Type B pancreatic cell (in vitro differentiated cells): ENCODE measurements at regions not wholly inside any gene's neighbourhood (a gene's known extent, or its start where the extent isn't known, plus 50 kb on each side); places are given as distances from the start of the nearest gene placed in this dataset.

Experiments used
- DNase-seq: peaks from one replicate; pipeline ENCODE4 v3.0.0; 2021; ENCODE audit warnings: mixed read lengths; ENCODE audit not compliant: unreplicated experiment; ENCODE audit errors: extremely low spot score
- H3K27ac Mint-ChIP-seq: 2 replicates; pipeline ENCODE4 v1.8.0; 2021; ENCODE audit warnings: mild to moderate bottlenecking, mixed read lengths
- H3K27me3 Mint-ChIP-seq: 2 replicates; pipeline ENCODE4 v1.8.0; 2021; ENCODE audit warnings: mixed read lengths
- H3K36me3 Mint-ChIP-seq: 2 replicates; pipeline ENCODE4 v1.8.0; 2021; ENCODE audit warnings: mixed read lengths
- H3K4me1 Mint-ChIP-seq: one replicate; pipeline ENCODE4 v1.8.0; 2021; ENCODE audit warnings: mixed read lengths; ENCODE audit not compliant: unreplicated experiment
- H3K4me3 Mint-ChIP-seq: 2 replicates; pipeline ENCODE4 v1.8.0; 2021; ENCODE audit warnings: mild to moderate bottlenecking, mixed read lengths
- H3K9me3 Mint-ChIP-seq: 2 replicates; pipeline ENCODE4 v1.8.0; 2021; ENCODE audit warnings: mixed read lengths
- CTCF ChIP-seq: fragments of 200-600 bp; sonication (generic); conservative IDR thresholded peaks from 2 replicates; pipeline ENCODE4 v1.5.0; 2021; ENCODE audit warnings: antibody characterized with exemption, mild to moderate bottlenecking

DNA sequence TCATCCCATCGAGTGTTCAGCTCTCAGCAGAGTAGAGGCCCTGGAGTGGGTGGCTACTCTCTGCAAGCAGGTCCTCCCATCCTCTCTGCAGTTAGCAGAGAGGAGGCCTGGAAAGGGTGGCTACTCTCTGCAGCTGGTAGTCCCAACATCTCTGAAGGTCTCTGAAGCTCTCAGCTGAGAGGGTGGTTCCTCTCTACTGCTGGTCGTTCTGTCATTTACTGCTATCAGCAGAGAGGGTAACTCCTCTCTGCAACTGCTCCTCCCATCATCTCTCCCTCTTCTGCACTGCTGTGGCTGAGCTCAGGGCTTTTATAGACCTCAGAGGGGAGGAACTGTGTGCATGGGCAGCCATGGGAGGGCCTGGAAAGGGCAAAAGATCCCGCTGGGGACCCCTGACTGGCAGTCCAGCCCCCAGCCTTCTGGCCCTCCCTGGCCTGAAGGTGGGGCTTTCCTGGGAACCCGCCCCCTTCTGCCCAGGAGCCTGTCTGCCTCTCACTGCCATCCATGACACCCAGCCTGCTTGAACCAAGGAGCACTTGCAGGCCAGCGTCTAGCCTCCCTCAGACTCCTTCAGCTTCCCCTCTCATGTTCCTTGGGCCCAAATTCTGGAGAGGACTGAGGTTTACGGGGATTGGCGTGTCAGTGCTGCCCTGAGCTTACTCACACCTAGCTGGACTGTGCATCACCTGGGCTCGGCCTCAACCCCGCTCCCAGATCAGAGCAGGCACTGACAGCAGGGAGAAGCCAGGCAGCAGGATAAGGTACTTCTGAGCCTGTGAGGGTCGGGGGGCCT lies 898.3 kb upstream of the NEGR1 start:
- H3K27ac Mint-ChIP-seq: no peak overlapping the region
- H3K27me3 Mint-ChIP-seq: no peaks in the 10 kb centered on the region
- peaks cover 4% of the 10 kb centered on the region for H3K9me3 Mint-ChIP-seq
- no peaks in the 10 kb centered on the region for H3K36me3 Mint-ChIP-seq
- H3K4me1 Mint-ChIP-seq: no peaks in the 10 kb centered on the region
- no peak for TF ChIP-seq CTCF
- no peak overlapping the region for H3K4me3 Mint-ChIP-seq
- DNase-seq: no peak

DNA sequence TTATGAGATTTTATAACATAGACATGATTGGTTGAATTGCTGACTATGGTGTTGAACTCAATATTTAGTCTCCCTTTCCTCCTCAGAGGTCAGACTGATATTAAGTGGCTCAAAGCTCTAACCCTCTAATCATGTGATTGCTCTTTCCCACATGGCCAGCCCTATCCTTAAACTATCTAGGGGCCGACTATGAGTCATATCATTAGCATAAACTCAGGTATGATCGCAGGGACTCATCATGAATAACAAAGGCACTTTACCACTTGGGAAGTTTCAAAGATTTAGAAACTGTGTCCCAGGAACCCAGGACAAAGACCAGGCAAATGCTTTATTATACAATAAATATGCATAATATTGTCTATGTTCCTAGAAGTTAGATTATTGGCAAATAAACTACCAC lies 894.6 kb upstream of the NEGR1 start:
- Mint-ChIP-seq H3K36me3 (no peaks in the 10 kb centered on the region), H3K27ac (no peak overlapping the region), H3K4me1 (no peaks in the 10 kb centered on the region), H3K4me3 (no peak overlapping the region), H3K9me3 (peaks cover 4% of the 10 kb centered on the region), H3K27me3 (no peaks in the 10 kb centered on the region)
- TF ChIP-seq CTCF: no peak
- DNase-seq: no peak

GRCh38 chr1:73167009-73167657 lies 884.8 kb upstream of the NEGR1 start:
- H3K36me3 Mint-ChIP-seq: no peaks in the 10 kb centered on the region
- no peaks in the 10 kb centered on the region for H3K4me1 Mint-ChIP-seq
- H3K27me3 Mint-ChIP-seq: no peaks in the 10 kb centered on the region
- H3K27ac Mint-ChIP-seq: no peak overlapping the region
- H3K4me3 Mint-ChIP-seq: no peak overlapping the region
- DNase-seq: no peak
- TF ChIP-seq CTCF: no peak
- no peaks in the 10 kb centered on the region for H3K9me3 Mint-ChIP-seq

GRCh38 chr1:73162564-73162963 lies 880.2 kb upstream of the NEGR1 start:
- Mint-ChIP-seq H3K27me3 (no peaks in the 10 kb centered on the region), H3K4me3 (no peak overlapping the region), H3K9me3 (no peaks in the 10 kb centered on the region), H3K4me1 (no peaks in the 10 kb centered on the region), H3K27ac (no peak overlapping the region), H3K36me3 (no peaks in the 10 kb centered on the region)
- no peak for DNase-seq
- no peak for TF ChIP-seq CTCF

DNA sequence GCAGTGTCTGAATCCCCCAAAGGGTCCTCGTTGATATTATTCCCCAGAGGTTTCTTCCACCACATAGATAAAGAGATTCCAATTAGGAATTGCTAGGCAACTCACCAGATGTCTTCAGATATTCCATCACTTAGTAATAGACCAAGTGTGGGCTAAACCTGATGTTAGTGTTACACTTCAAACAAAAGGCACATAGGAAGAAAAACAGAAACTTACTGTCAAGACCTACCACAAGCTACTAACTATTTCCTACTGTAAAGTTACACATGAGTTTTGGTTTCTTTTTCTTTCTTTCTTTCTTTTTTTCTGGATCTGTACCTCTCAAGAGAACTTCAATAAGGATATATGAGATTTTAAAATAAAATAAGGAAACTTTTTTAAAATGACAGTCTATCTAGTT lies 879.1 kb upstream of the NEGR1 start:
- Mint-ChIP-seq H3K4me3 (no peak overlapping the region), H3K27me3 (no peaks in the 10 kb centered on the region), H3K36me3 (no peaks in the 10 kb centered on the region), H3K4me1 (no peaks in the 10 kb centered on the region), H3K27ac (no peak overlapping the region), H3K9me3 (no peaks in the 10 kb centered on the region)
- no peak for TF ChIP-seq CTCF
- no peak for DNase-seq
